GM23338 (cell line): ENCODE measurements at regions not wholly inside any gene's neighbourhood (a gene's known extent, or its start where the extent isn't known, plus 50 kb on each side); places are given as distances from the start of the nearest gene placed in this dataset.

ENCODE experiments used
- ATAC-seq: fragments of 200-7000 bp; cut with Tn5 transposase; 3 replicates; pipeline ENCODE4 v1.9.1; 2020
- DNase-seq: peaks from one replicate; pipeline ENCODE4 v3.0.0-alpha.2; 2015; ENCODE audit warnings: low spot score
- H2AFZ ChIP-seq: fragments of 200-600 bp; sonication (generic); 2 replicates; pipeline ENCODE4 v1.8.0; 2016; ENCODE audit warnings: antibody characterized with exemption, mild to moderate bottlenecking, moderate library complexity
- H3F3A ChIP-seq: fragments of 200-600 bp; sonication (generic); replicated peaks from 2 replicates; pipeline ENCODE4 v1.8.0; 2017; ENCODE audit warnings: antibody characterized with exemption, mixed run types, low read depth
- H3K27ac ChIP-seq: fragments of 200-600 bp; sonication (generic); 2 replicates; pipeline ENCODE4 v1.6.1; 2016; ENCODE audit warnings: low read depth
- H3K27me3 ChIP-seq: fragments of 200-600 bp; sonication (generic); 2 replicates; pipeline ENCODE4 v1.8.0; 2016; ENCODE audit warnings: mild to moderate bottlenecking, mixed run types, moderate library complexity; ENCODE audit not compliant: insufficient read depth
- H3K36me3 ChIP-seq: fragments of 200-600 bp; sonication (generic); 2 replicates; pipeline ENCODE4 v1.8.0; 2016; ENCODE audit warnings: mild to moderate bottlenecking; ENCODE audit not compliant: insufficient read depth
- H3K4me1 ChIP-seq: fragments of 200-600 bp; sonication (generic); 2 replicates; pipeline ENCODE4 v1.8.0; 2016; ENCODE audit warnings: mild to moderate bottlenecking, moderate library complexity; ENCODE audit not compliant: insufficient read depth
- H3K4me2 ChIP-seq: fragments of 200-600 bp; sonication (generic); 2 replicates; pipeline ENCODE4 v1.7.1; 2017; ENCODE audit warnings: mixed run types
- H3K4me3 ChIP-seq: fragments of 200-600 bp; sonication (generic); 2 replicates; pipeline ENCODE4 v1.6.1; 2016; ENCODE audit warnings: mixed run types
- H3K79me2 ChIP-seq: fragments of 200-600 bp; sonication (generic); replicated peaks from 2 replicates; pipeline ENCODE4 v1.8.0; 2017; ENCODE audit warnings: mild to moderate bottlenecking; ENCODE audit not compliant: insufficient read depth
- H3K9me2 ChIP-seq: fragments of 200-600 bp; sonication (generic); 2 replicates; pipeline ENCODE4 v1.8.0; 2017; ENCODE audit not compliant: insufficient read depth
- H4K20me1 ChIP-seq: fragments of 200-600 bp; sonication (generic); replicated peaks from 2 replicates; pipeline ENCODE4 v1.8.0; 2017; ENCODE audit warnings: mild to moderate bottlenecking; ENCODE audit not compliant: insufficient read depth
- H3K27ac Mint-ChIP-seq: 2 replicates; pipeline ENCODE4 v1.8.0; 2020; ENCODE audit warnings: inconsistent platforms, mild to moderate bottlenecking, moderate library complexity, mixed read lengths
- H3K27me3 Mint-ChIP-seq: 3 replicates; pipeline ENCODE4 v1.8.0; 2022; ENCODE audit warnings: low read depth, mild to moderate bottlenecking, moderate library complexity, mixed read lengths, inconsistent platforms; ENCODE audit not compliant: insufficient read depth, poor library complexity
- H3K36me3 Mint-ChIP-seq: 3 replicates; pipeline ENCODE4 v1.8.0; 2021; ENCODE audit warnings: low read depth, mild to moderate bottlenecking, inconsistent platforms, moderate library complexity, mixed read lengths
- H3K4me1 Mint-ChIP-seq: 3 replicates; pipeline ENCODE4 v1.8.0; 2020; ENCODE audit warnings: mild to moderate bottlenecking, inconsistent platforms, mixed read lengths
- H3K4me3 Mint-ChIP-seq: 3 replicates; pipeline ENCODE4 v1.8.0; 2021; ENCODE audit warnings: moderate library complexity, mild to moderate bottlenecking, inconsistent platforms, mixed read lengths
- H3K9me3 Mint-ChIP-seq: 3 replicates; pipeline ENCODE4 v1.8.0; 2020; ENCODE audit warnings: moderate library complexity, mild to moderate bottlenecking, inconsistent platforms, mixed read lengths
- EZH2 ChIP-seq: fragments of 200-600 bp; sonication (generic); IDR thresholded peaks from one replicate; pipeline ENCODE4 v1.8.0; 2017; ENCODE audit warnings: antibody characterized with exemption, mild to moderate bottlenecking, low read depth; ENCODE audit not compliant: unreplicated experiment
- EZH2phosphoT487 ChIP-seq: fragments of 200-600 bp; sonication (generic); IDR thresholded peaks from one replicate; pipeline ENCODE4 v1.8.1; 2018; ENCODE audit warnings: antibody characterized with exemption; ENCODE audit not compliant: unreplicated experiment
- JUNB ChIP-seq: IDR thresholded peaks from one replicate; pipeline ENCODE4 v1.6.1; 2016; ENCODE audit warnings: antibody characterized with exemption; ENCODE audit not compliant: unreplicated experiment
- NANOG ChIP-seq: IDR thresholded peaks from 2 replicates; pipeline ENCODE4 v1.6.1; 2016; ENCODE audit warnings: antibody characterized with exemption, borderline replicate concordance
- STAT1 ChIP-seq: IDR thresholded peaks from one replicate; pipeline ENCODE4 v1.6.1; 2016; ENCODE audit warnings: antibody characterized with exemption; ENCODE audit not compliant: unreplicated experiment
- ZNF114 ChIP-seq: fragments of 250-450 bp; sonication (Bioruptor Pico); IDR thresholded peaks from 2 replicates; pipeline ENCODE4 v1.5.0; 2020; ENCODE audit warnings: mild to moderate bottlenecking, moderate library complexity
- ZNF331 ChIP-seq: fragments of 250-450 bp; sonication (Bioruptor Pico); IDR thresholded peaks from 2 replicates; pipeline ENCODE4 v1.5.0; 2020; ENCODE audit warnings: low read depth, mild to moderate bottlenecking, moderate library complexity
- TF ChIP-seq, protein P1 (sequence below): IDR thresholded peaks from 2 replicates; pipeline ENCODE4 v1.6.1; 2016; ENCODE audit warnings: antibody characterized with exemption
- TF ChIP-seq, protein P2 (sequence below): IDR thresholded peaks from one replicate; pipeline ENCODE4 v1.6.1; 2018; ENCODE audit warnings: antibody characterized with exemption; ENCODE audit not compliant: unreplicated experiment
- TF ChIP-seq, protein P3 (sequence below), 2 experiments: fragments of 200-600 bp in 1 of 2; sonication (generic) in 1 of 2; conservative IDR thresholded peaks; 2 replicates each; pipeline versions ENCODE4 v1.5.1 to v1.6.1; 2016 to 2017; ENCODE audit warnings: antibody characterized with exemption in 2 of 2, low read depth in 2 of 2, mild to moderate bottlenecking in 2 of 2, moderate library complexity in 1 of 2

DNA sequence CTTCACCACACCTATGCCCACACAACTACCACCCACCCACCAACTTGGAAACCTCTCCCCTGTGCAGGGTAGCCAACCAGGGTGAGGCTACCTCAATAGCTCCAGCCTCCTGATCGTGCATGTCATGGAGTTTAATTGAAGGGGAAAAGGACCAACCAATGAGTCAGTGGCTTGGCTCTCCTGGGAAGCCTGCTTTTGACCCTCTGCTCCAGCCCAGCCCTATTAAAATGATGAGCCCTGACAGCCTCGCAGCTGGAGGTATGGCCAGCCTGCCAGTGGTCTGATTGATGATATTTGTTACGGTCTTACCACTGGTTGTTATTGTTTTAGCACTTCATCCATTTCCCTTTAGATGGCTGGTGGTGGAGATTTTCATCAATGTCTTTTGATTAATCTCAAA, 280.4 kb downstream of the SH3GL2 start:
- ATAC-seq = no peak
- H3K9me2 ChIP-seq = peaks cover 17% of the 10 kb centered on the region

DNA sequence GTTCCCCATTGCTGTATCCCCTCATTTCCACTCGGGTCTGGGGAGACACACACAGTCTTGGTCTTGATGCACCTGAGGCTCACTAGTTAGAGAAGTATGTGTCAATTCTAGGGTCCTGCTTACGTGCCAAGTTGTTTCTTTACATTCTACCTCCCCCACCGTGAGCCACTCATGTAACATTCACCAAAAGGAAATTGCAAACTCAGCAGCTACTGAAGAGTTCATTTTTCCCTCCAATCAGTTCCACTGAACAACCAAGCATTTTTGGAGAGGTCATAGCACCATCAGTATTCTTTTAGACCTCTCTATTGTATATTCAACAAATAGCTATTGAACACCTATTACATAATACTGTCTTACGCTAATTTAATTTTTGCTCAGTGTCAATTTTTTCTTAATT, 281.1 kb downstream of the SH3GL2 start:
- Histone ChIP-seq H3K9me2 (peaks cover 17% of the 10 kb centered on the region), H2AFZ (peak overlapping the region; percentile 75; the same call in 1 of the 2 replicates), H3K36me3 (no peaks in the 10 kb centered on the region), H3K4me3 (no peak overlapping the region), H4K20me1 (no peaks in the 10 kb centered on the region), H3K4me1 (no peaks in the 10 kb centered on the region), H3K27me3 (no peaks in the 10 kb centered on the region), H3K27ac (no peak overlapping the region), H3K79me2 (no peaks in the 10 kb centered on the region), H3K4me2 (no peak overlapping the region), H3F3A (no peaks in the 10 kb centered on the region)
- Mint-ChIP-seq H3K4me1 (no peaks in the 10 kb centered on the region), H3K27me3 (no peaks in the 10 kb centered on the region), H3K4me3 (no peak overlapping the region), H3K36me3 (no peaks in the 10 kb centered on the region), H3K27ac (no peak overlapping the region), H3K9me3 (no peaks in the 10 kb centered on the region)
- ATAC-seq (no peak), DNase-seq (no peak)
- TF ChIP-seq EZH2 = no peak
- no peak for TF ChIP-seq ZNF114 (CRISPR knock-in tag)
- TF ChIP-seq, protein P1, sequence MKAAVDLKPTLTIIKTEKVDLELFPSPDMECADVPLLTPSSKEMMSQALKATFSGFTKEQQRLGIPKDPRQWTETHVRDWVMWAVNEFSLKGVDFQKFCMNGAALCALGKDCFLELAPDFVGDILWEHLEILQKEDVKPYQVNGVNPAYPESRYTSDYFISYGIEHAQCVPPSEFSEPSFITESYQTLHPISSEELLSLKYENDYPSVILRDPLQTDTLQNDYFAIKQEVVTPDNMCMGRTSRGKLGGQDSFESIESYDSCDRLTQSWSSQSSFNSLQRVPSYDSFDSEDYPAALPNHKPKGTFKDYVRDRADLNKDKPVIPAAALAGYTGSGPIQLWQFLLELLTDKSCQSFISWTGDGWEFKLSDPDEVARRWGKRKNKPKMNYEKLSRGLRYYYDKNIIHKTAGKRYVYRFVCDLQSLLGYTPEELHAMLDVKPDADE = no peak
- TF ChIP-seq STAT1 = no peak
- no peak for TF ChIP-seq JUNB
- TF ChIP-seq, protein P2, sequence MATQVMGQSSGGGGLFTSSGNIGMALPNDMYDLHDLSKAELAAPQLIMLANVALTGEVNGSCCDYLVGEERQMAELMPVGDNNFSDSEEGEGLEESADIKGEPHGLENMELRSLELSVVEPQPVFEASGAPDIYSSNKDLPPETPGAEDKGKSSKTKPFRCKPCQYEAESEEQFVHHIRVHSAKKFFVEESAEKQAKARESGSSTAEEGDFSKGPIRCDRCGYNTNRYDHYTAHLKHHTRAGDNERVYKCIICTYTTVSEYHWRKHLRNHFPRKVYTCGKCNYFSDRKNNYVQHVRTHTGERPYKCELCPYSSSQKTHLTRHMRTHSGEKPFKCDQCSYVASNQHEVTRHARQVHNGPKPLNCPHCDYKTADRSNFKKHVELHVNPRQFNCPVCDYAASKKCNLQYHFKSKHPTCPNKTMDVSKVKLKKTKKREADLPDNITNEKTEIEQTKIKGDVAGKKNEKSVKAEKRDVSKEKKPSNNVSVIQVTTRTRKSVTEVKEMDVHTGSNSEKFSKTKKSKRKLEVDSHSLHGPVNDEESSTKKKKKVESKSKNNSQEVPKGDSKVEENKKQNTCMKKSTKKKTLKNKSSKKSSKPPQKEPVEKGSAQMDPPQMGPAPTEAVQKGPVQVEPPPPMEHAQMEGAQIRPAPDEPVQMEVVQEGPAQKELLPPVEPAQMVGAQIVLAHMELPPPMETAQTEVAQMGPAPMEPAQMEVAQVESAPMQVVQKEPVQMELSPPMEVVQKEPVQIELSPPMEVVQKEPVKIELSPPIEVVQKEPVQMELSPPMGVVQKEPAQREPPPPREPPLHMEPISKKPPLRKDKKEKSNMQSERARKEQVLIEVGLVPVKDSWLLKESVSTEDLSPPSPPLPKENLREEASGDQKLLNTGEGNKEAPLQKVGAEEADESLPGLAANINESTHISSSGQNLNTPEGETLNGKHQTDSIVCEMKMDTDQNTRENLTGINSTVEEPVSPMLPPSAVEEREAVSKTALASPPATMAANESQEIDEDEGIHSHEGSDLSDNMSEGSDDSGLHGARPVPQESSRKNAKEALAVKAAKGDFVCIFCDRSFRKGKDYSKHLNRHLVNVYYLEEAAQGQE = no peak
- no peak for TF ChIP-seq NANOG

More for the DNA sequence above, 280.4 kb downstream of the SH3GL2 start:
- Histone ChIP-seq H3K4me2 (no peak overlapping the region), H3K27me3 (no peaks in the 10 kb centered on the region), H3F3A (no peaks in the 10 kb centered on the region), H4K20me1 (no peaks in the 10 kb centered on the region), H3K4me3 (no peak overlapping the region), H3K4me1 (no peaks in the 10 kb centered on the region), H3K36me3 (no peaks in the 10 kb centered on the region), H3K27ac (no peak overlapping the region), H3K79me2 (no peaks in the 10 kb centered on the region), H2AFZ (0 out of 2 replicates have a peak overlapping the region, but pooled peaks have one; percentile 75)
- H3K36me3 Mint-ChIP-seq = no peaks in the 10 kb centered on the region
- TF ChIP-seq ZNF331 = no peak
- TF ChIP-seq ZNF114 (CRISPR knock-in tag) = no peak
- TF ChIP-seq, protein P1 = no peak
- TF ChIP-seq STAT1 = no peak
- no peak for TF ChIP-seq NANOG
- TF ChIP-seq, protein P3, sequence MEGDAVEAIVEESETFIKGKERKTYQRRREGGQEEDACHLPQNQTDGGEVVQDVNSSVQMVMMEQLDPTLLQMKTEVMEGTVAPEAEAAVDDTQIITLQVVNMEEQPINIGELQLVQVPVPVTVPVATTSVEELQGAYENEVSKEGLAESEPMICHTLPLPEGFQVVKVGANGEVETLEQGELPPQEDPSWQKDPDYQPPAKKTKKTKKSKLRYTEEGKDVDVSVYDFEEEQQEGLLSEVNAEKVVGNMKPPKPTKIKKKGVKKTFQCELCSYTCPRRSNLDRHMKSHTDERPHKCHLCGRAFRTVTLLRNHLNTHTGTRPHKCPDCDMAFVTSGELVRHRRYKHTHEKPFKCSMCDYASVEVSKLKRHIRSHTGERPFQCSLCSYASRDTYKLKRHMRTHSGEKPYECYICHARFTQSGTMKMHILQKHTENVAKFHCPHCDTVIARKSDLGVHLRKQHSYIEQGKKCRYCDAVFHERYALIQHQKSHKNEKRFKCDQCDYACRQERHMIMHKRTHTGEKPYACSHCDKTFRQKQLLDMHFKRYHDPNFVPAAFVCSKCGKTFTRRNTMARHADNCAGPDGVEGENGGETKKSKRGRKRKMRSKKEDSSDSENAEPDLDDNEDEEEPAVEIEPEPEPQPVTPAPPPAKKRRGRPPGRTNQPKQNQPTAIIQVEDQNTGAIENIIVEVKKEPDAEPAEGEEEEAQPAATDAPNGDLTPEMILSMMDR (conservative IDR thresholded peaks at IDR 0.05; ENCODE audit: low read depth in 2 of 2) = no peak
- TF ChIP-seq EZH2phosphoT487 = no peak
- TF ChIP-seq EZH2 = no peak
- TF ChIP-seq JUNB = no peak
- no peak overlapping the region for H3K4me3 Mint-ChIP-seq
- no peaks in the 10 kb centered on the region for H3K9me3 Mint-ChIP-seq
- no peaks in the 10 kb centered on the region for H3K27me3 Mint-ChIP-seq
- no peak for DNase-seq
- no peak overlapping the region for H3K27ac Mint-ChIP-seq
- H3K4me1 Mint-ChIP-seq = no peaks in the 10 kb centered on the region
